SK-N-MC (cell line): ENCODE measurements at regions not wholly inside any gene's neighbourhood (a gene's known extent, or its start where the extent isn't known, plus 50 kb on each side); places are given as distances from the start of the nearest gene placed in this dataset.

ENCODE experiments used
- EZH2 ChIP-seq: fragments of 200-600 bp; sonication (generic); IDR thresholded peaks from one replicate; pipeline ENCODE4 v1.6.1; 2017; ENCODE audit warnings: antibody characterized with exemption
- FOXP2 ChIP-seq: optimal IDR thresholded peaks from 2 replicates; pipeline ENCODE3; 2011; ENCODE audit warnings: mild to moderate bottlenecking, moderate library complexity; ENCODE audit not compliant: insufficient read depth; ENCODE audit errors: extremely low read length, control extremely low read depth
- POLR2AphosphoS5 ChIP-seq: IDR thresholded peaks from 2 replicates; pipeline ENCODE4 v1.6.1; 2012; ENCODE audit warnings: mild to moderate bottlenecking, low read depth, low read length, borderline replicate concordance

DNA sequence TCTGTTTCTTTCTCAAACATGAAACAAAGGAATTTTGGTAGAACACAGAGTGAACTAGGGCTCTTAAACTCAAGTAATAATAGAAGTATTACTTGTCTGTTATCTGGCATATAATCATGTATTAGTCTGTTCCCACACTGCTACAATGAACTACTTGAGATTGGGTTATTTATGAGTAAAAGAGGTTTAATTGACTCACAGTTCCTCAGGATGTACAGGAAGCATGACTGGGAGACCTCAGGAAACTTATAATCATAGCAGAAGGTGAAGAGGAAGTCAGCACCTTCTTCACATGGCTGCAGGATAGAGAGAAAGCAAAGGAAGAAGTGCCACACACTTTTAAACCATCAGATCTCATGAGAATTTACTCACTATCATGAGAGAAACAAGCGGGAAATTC, 273.4 kb downstream of the ETS1 start:
- TF ChIP-seq POLR2AphosphoS5 = no peak
- no peak for TF ChIP-seq EZH2
- TF ChIP-seq FOXP2 = no peak
